Activated naive CD8-positive, alpha-beta T cell treated with anti-CD3 and anti-CD28 coated beads for 36 hours (primary cell): ENCODE measurements at regions not wholly inside any gene's neighbourhood (a gene's known extent, or its start where the extent isn't known, plus 50 kb on each side); places are given as distances from the start of the nearest gene placed in this dataset.

ENCODE experiments used
- DNase-seq: peaks from one replicate; pipeline ENCODE4 v3.0.0; 2021
- H3K27ac Mint-ChIP-seq: one replicate; pipeline ENCODE4 v1.8.0; 2022; ENCODE audit warnings: mild to moderate bottlenecking, moderate library complexity, mixed read lengths
- H3K27me3 Mint-ChIP-seq: one replicate; pipeline ENCODE4 v1.8.0; 2022; ENCODE audit warnings: mild to moderate bottlenecking, mixed read lengths
- H3K36me3 Mint-ChIP-seq: one replicate; pipeline ENCODE4 v1.8.0; 2021; ENCODE audit warnings: mild to moderate bottlenecking, mixed read lengths
- H3K4me1 Mint-ChIP-seq: one replicate; pipeline ENCODE4 v1.8.0; 2021; ENCODE audit warnings: mixed read lengths
- H3K4me3 Mint-ChIP-seq: one replicate; pipeline ENCODE4 v1.8.0; 2022; ENCODE audit warnings: mild to moderate bottlenecking, moderate library complexity, mixed read lengths
- H3K9me3 Mint-ChIP-seq: one replicate; pipeline ENCODE4 v1.8.0; 2022; ENCODE audit warnings: mixed read lengths

- H3K4me3 Mint-ChIP-seq, result no peak overlapping the region
Observed at GRCh38 chr4:13180701-13181100, 303.4 kb downstream of the RAB28 start.

GRCh38 chr4:13178621-13179020 lies 305.5 kb downstream of the RAB28 start:
- no peaks in the 10 kb centered on the region for H3K27me3 Mint-ChIP-seq
- H3K36me3 Mint-ChIP-seq, result peaks cover 2% of the 10 kb centered on the region
- no peak for DNase-seq
- no peaks in the 10 kb centered on the region for H3K9me3 Mint-ChIP-seq
- no peak overlapping the region for H3K27ac Mint-ChIP-seq
- H3K4me1 Mint-ChIP-seq, result no peaks in the 10 kb centered on the region
- no peak overlapping the region for H3K4me3 Mint-ChIP-seq

More at GRCh38 chr4:13180701-13181100, 303.4 kb downstream of the RAB28 start:
- H3K36me3 Mint-ChIP-seq, result peaks cover 5% of the 10 kb centered on the region
- no peaks in the 10 kb centered on the region for H3K4me1 Mint-ChIP-seq
- peaks cover 4% of the 10 kb centered on the region for H3K9me3 Mint-ChIP-seq
- no peak for DNase-seq
- no peaks in the 10 kb centered on the region for H3K27me3 Mint-ChIP-seq
- H3K27ac Mint-ChIP-seq, result no peak overlapping the region

- Mint-ChIP-seq H3K4me1 (no peaks in the 10 kb centered on the region), H3K4me3 (no peak overlapping the region), H3K36me3 (peaks cover 2% of the 10 kb centered on the region), H3K27ac (no peak overlapping the region), H3K27me3 (no peaks in the 10 kb centered on the region), H3K9me3 (no peaks in the 10 kb centered on the region)
- DNase-seq, result no peak
Observed at GRCh38 chr4:13176741-13177142, 307.4 kb downstream of the RAB28 start.

GRCh38 chr4:13174926-13175325 lies 309.2 kb downstream of the RAB28 start:
- H3K4me3 Mint-ChIP-seq, result no peak overlapping the region
- H3K36me3 Mint-ChIP-seq, result peaks cover 2% of the 10 kb centered on the region
- H3K4me1 Mint-ChIP-seq, result no peaks in the 10 kb centered on the region

GRCh38 chr4:13174001-13174400 lies 310.1 kb downstream of the RAB28 start:
- no peak overlapping the region for H3K27ac Mint-ChIP-seq
- H3K36me3 Mint-ChIP-seq, result peaks cover 2% of the 10 kb centered on the region
- H3K9me3 Mint-ChIP-seq, result no peaks in the 10 kb centered on the region
- H3K4me1 Mint-ChIP-seq, result no peaks in the 10 kb centered on the region
- DNase-seq, result no peak
- H3K27me3 Mint-ChIP-seq, result no peaks in the 10 kb centered on the region
- H3K4me3 Mint-ChIP-seq, result no peak overlapping the region

More at GRCh38 chr4:13174926-13175325, 309.2 kb downstream of the RAB28 start:
- Mint-ChIP-seq H3K27ac (no peak overlapping the region), H3K9me3 (no peaks in the 10 kb centered on the region), H3K27me3 (no peaks in the 10 kb centered on the region)
- no peak for DNase-seq

GRCh38 chr4:13171292-13172057 lies 312.7 kb downstream of the RAB28 start:
- Mint-ChIP-seq H3K4me3 (no peak overlapping the region), H3K4me1 (no peaks in the 10 kb centered on the region), H3K36me3 (no peaks in the 10 kb centered on the region), H3K27ac (no peak overlapping the region), H3K9me3 (no peaks in the 10 kb centered on the region), H3K27me3 (no peaks in the 10 kb centered on the region)
- DNase-seq, result no peak

GRCh38 chr4:13169731-13170525 lies 314.2 kb downstream of the RAB28 start:
- Mint-ChIP-seq H3K4me3 (no peak overlapping the region), H3K36me3 (no peaks in the 10 kb centered on the region), H3K27ac (no peak overlapping the region), H3K4me1 (no peaks in the 10 kb centered on the region), H3K9me3 (no peaks in the 10 kb centered on the region), H3K27me3 (no peaks in the 10 kb centered on the region)
- DNase-seq, result no peak

GRCh38 chr4:13168326-13168725 lies 315.8 kb downstream of the RAB28 start:
- Mint-ChIP-seq H3K27me3 (no peaks in the 10 kb centered on the region), H3K36me3 (no peaks in the 10 kb centered on the region), H3K27ac (no peak overlapping the region), H3K4me1 (no peaks in the 10 kb centered on the region), H3K9me3 (no peaks in the 10 kb centered on the region), H3K4me3 (no peak overlapping the region)
- no peak for DNase-seq

- H3K36me3 Mint-ChIP-seq, result no peaks in the 10 kb centered on the region
- DNase-seq, result no peak
- no peaks in the 10 kb centered on the region for H3K27me3 Mint-ChIP-seq
- no peaks in the 10 kb centered on the region for H3K9me3 Mint-ChIP-seq
- H3K27ac Mint-ChIP-seq, result no peak overlapping the region
- no peaks in the 10 kb centered on the region for H3K4me1 Mint-ChIP-seq
- no peak overlapping the region for H3K4me3 Mint-ChIP-seq
Observed at GRCh38 chr4:13166214-13166613, 317.9 kb downstream of the RAB28 start.

GRCh38 chr4:13164783-13165331 lies 319.3 kb downstream of the RAB28 start:
- no peaks in the 10 kb centered on the region for H3K4me1 Mint-ChIP-seq
- no peaks in the 10 kb centered on the region for H3K27me3 Mint-ChIP-seq
- no peak overlapping the region for H3K4me3 Mint-ChIP-seq
- no peaks in the 10 kb centered on the region for H3K36me3 Mint-ChIP-seq
- no peak for DNase-seq
- H3K27ac Mint-ChIP-seq, result no peak overlapping the region
- H3K9me3 Mint-ChIP-seq, result no peaks in the 10 kb centered on the region

- no peaks in the 10 kb centered on the region for H3K27me3 Mint-ChIP-seq
- H3K9me3 Mint-ChIP-seq, result no peaks in the 10 kb centered on the region
- DNase-seq, result no peak
- no peak overlapping the region for H3K4me3 Mint-ChIP-seq
- H3K4me1 Mint-ChIP-seq, result no peaks in the 10 kb centered on the region
- no peaks in the 10 kb centered on the region for H3K36me3 Mint-ChIP-seq
- H3K27ac Mint-ChIP-seq, result no peak overlapping the region
Observed at GRCh38 chr4:13162886-13163285, 321.3 kb downstream of the RAB28 start.

- H3K27me3 Mint-ChIP-seq, result no peaks in the 10 kb centered on the region
- H3K36me3 Mint-ChIP-seq, result no peaks in the 10 kb centered on the region
- H3K27ac Mint-ChIP-seq, result no peak overlapping the region
- H3K9me3 Mint-ChIP-seq, result no peaks in the 10 kb centered on the region
- H3K4me3 Mint-ChIP-seq, result no peak overlapping the region
- no peaks in the 10 kb centered on the region for H3K4me1 Mint-ChIP-seq
- DNase-seq, result no peak
Observed at GRCh38 chr4:13160920-13161319, 323.2 kb downstream of the RAB28 start.

- Mint-ChIP-seq H3K36me3 (no peaks in the 10 kb centered on the region), H3K4me1 (no peaks in the 10 kb centered on the region), H3K27ac (no peak overlapping the region)
Observed at GRCh38 chr4:13159041-13159620, 325.0 kb downstream of the RAB28 start.

GRCh38 chr4:13151194-13151593 lies 332.9 kb downstream of the RAB28 start:
- Mint-ChIP-seq H3K27ac (no peak overlapping the region), H3K4me1 (no peaks in the 10 kb centered on the region), H3K9me3 (no peaks in the 10 kb centered on the region), H3K27me3 (no peaks in the 10 kb centered on the region), H3K4me3 (no peak overlapping the region), H3K36me3 (peaks cover 2% of the 10 kb centered on the region)
- no peak for DNase-seq

More at GRCh38 chr4:13159041-13159620, 325.0 kb downstream of the RAB28 start:
- H3K27me3 Mint-ChIP-seq, result no peaks in the 10 kb centered on the region
- H3K4me3 Mint-ChIP-seq, result no peak overlapping the region
- no peaks in the 10 kb centered on the region for H3K9me3 Mint-ChIP-seq
- no peak for DNase-seq
